HepG2 (cell line): ENCODE measurements at regions not wholly inside any gene's neighbourhood (a gene's known extent, or its start where the extent isn't known, plus 50 kb on each side); places are given as distances from the start of the nearest gene placed in this dataset.

Experiments used
- ATAC-seq: fragments of 200-7000 bp; cut with Tn5 transposase; 3 replicates; pipeline ENCODE4 v1.9.1; 2020; ENCODE audit warnings: mild to moderate bottlenecking, moderate library complexity
- BruUV-seq: library from RNA; stranded (reverse); fragments of 400-500 nt; replicated peaks from 2 replicates; lab custom pipeline; 2021; lab: Mats Ljungman, UMichigan
- CTCF ChIA-PET: fragments of 300-600 bp; formaldehyde crosslinking; extraction: SDS; loops from one replicate; lab custom pipeline; 2021; ENCODE audit warnings: low total read pairs, inconsistent platforms, low intra/inter-chr PET ratio; lab: Yijun Ruan, JAX
- POLR2A ChIA-PET: fragments of 350-600 bp; sonication (Branson Sonifier 250); formaldehyde crosslinking; loops from one replicate; lab custom pipeline; 2020; ENCODE audit warnings: antibody characterized with exemption, inconsistent platforms; lab: Yijun Ruan, JAX
- DNase-seq: peaks from one replicate; pipeline ENCODE4 v3.0.0-alpha.2; 2015; ENCODE audit warnings: low spot score
- FAIRE-seq: peaks from 3 replicates; lab custom pipeline; 2011; peaks lifted over from hg19 to GRCh38; lab: Jason Lieb, UNC
- H2AFZ ChIP-seq: one replicate; pipeline ENCODE4 v1.6.1; 2011; ENCODE audit warnings: low read length, inconsistent platforms
- H3K27ac ChIP-seq: fragments of 300-600 bp; 3 replicates; pipeline ENCODE4 v1.8.0; 2011; ENCODE audit warnings: mixed run types, mild to moderate bottlenecking, mixed read lengths, low read length, inconsistent platforms; ENCODE audit not compliant: insufficient read depth; ENCODE audit errors: extremely low read length
- H3K27me3 ChIP-seq, 2 experiments: fragments of 200-600 bp in 1 of 2; 2 replicates in 1 of 2; 3 replicates in 1 of 2; pipeline versions ENCODE4 v1.6.0 to v1.8.0; 2011; ENCODE audit warnings: low read length in 2 of 2, mild to moderate bottlenecking in 2 of 2, moderate library complexity in 2 of 2, inconsistent platforms in 1 of 2; ENCODE audit not compliant: insufficient read depth in 2 of 2, control insufficient read depth in 1 of 2
- H3K36me3 ChIP-seq, 2 experiments: fragments of 200-600 bp in 1 of 2; replicated peaks in 1 of 2; 2 replicates in 1 of 2; 3 replicates in 1 of 2; pipeline versions ENCODE4 v1.5.1 to v1.8.0; 2011; ENCODE audit warnings: low read length in 2 of 2, inconsistent platforms in 1 of 2; ENCODE audit not compliant: insufficient read depth in 2 of 2, control insufficient read depth in 1 of 2
- H3K4me1 ChIP-seq: 2 replicates; pipeline ENCODE4 v1.5.1; 2012; ENCODE audit warnings: low read length, inconsistent platforms; ENCODE audit not compliant: insufficient read depth
- H3K4me2 ChIP-seq: 2 replicates; pipeline ENCODE4 v1.6.0; 2011; ENCODE audit warnings: low read depth, low read length, inconsistent platforms
- H3K4me3 ChIP-seq, 3 experiments: fragments of 200-600 bp in 1 of 3; sonication (generic), shearing (Covaris generic) in 1 of 3; replicated peaks in 1 of 3; 2 replicates each; pipeline ENCODE4 v1.5.1; 2011 to 2016; ENCODE audit warnings: low read length in 3 of 3, inconsistent platforms in 2 of 3, low read depth in 2 of 3, mild to moderate bottlenecking in 2 of 3, control low read depth in 1 of 3, mixed read lengths in 1 of 3; ENCODE audit not compliant: insufficient read depth in 1 of 3
- H3K79me2 ChIP-seq: one replicate; pipeline ENCODE4 v1.6.1; 2011; ENCODE audit warnings: low read length, inconsistent platforms; ENCODE audit not compliant: insufficient read depth
- H3K9ac ChIP-seq: 2 replicates; pipeline ENCODE4 v1.6.0; 2011; ENCODE audit warnings: mild to moderate bottlenecking, low read depth, low read length, inconsistent platforms; ENCODE audit not compliant: insufficient read depth
- H3K9me3 ChIP-seq: 2 replicates; pipeline ENCODE4 v1.5.1; 2012; ENCODE audit warnings: mild to moderate bottlenecking, low read length
- H4K20me1 ChIP-seq: 2 replicates; pipeline ENCODE4 v1.6.0; 2011; ENCODE audit warnings: inconsistent platforms, mild to moderate bottlenecking, low read length, moderate library complexity; ENCODE audit not compliant: insufficient read depth
- KLF15 ChIP-seq: sonication (generic); formaldehyde crosslinking; IDR thresholded peaks from 2 replicates; pipeline ENCODE4 v1.8.1; 2023; ENCODE audit warnings: borderline replicate concordance, mild to moderate bottlenecking, inconsistent platforms, missing genetic modification reagents, mixed read lengths
- MAFF ChIP-seq: IDR thresholded peaks from 2 replicates; pipeline ENCODE4 v1.6.1; 2011; ENCODE audit warnings: low read depth, low read length, improper control_type of control experiment
- MAFK ChIP-seq, 2 experiments: IDR thresholded peaks in 1 of 2; conservative IDR thresholded peaks in 1 of 2; 2 replicates each; pipeline ENCODE4 v1.6.1; 2011; ENCODE audit warnings: improper control_type of control experiment in 2 of 2, low read length in 2 of 2
- ZIK1 ChIP-seq: sonication (generic); formaldehyde crosslinking; IDR thresholded peaks from 2 replicates; pipeline ENCODE4 v1.5.0; 2020; ENCODE audit warnings: mild to moderate bottlenecking, low read depth, missing genetic modification reagents, borderline replicate concordance
- ZNF3 ChIP-seq: IDR thresholded peaks from 2 replicates; pipeline ENCODE4 v1.7.0; 2017; ENCODE audit warnings: inconsistent platforms
- WGBS: methylation state at CpG from one replicate; pipeline ENCODE4 v1.1.6; 2017; ENCODE audit warnings: low lambda C conversion rate; 5-methylcytosine and 5-hydroxymethylcytosine counted together
- in situ Hi-C: cut with HindIII; loops from 2 replicates; pipeline ENCODE4 v1.10.0; 2017; ENCODE audit warnings: low pct_unique_long_range_greater_than_20kb; ENCODE audit not compliant: extremely low pct_ligation_motif_present
- intact Hi-C: fragments of 100-400 bp; cut with micrococcal nuclease; formaldehyde crosslinking; loops from one replicate; pipeline ENCODE4 v1.10.0; 2022; ENCODE audit not compliant: unreplicated experiment
- TF ChIP-seq, protein P1 (sequence below): sonication (generic); formaldehyde crosslinking; IDR thresholded peaks from 2 replicates; pipeline ENCODE4 v1.5.0; 2020; ENCODE audit warnings: mild to moderate bottlenecking, missing genetic modification reagents, borderline replicate concordance

DNA sequence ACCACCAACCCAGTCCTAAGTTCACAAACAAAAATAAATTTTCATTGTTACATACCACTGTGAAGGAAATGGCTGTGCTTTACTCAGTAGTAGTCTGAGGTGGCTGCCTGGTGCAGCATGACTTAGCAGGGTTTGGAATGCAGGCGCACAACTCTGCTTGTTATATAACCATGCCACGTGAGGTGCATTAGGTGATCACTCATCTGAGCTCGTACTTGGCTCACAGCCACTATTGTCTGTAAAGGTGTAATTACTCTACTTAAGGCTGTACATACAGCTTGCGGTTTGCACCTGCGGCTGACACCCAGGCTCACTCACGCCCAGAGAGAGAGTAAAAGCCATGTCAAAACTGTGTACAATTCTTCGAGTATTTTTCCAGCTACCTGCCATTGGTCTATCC lies 599.4 kb downstream of the LTN1 start (continued):
- TF ChIP-seq, protein P1, sequence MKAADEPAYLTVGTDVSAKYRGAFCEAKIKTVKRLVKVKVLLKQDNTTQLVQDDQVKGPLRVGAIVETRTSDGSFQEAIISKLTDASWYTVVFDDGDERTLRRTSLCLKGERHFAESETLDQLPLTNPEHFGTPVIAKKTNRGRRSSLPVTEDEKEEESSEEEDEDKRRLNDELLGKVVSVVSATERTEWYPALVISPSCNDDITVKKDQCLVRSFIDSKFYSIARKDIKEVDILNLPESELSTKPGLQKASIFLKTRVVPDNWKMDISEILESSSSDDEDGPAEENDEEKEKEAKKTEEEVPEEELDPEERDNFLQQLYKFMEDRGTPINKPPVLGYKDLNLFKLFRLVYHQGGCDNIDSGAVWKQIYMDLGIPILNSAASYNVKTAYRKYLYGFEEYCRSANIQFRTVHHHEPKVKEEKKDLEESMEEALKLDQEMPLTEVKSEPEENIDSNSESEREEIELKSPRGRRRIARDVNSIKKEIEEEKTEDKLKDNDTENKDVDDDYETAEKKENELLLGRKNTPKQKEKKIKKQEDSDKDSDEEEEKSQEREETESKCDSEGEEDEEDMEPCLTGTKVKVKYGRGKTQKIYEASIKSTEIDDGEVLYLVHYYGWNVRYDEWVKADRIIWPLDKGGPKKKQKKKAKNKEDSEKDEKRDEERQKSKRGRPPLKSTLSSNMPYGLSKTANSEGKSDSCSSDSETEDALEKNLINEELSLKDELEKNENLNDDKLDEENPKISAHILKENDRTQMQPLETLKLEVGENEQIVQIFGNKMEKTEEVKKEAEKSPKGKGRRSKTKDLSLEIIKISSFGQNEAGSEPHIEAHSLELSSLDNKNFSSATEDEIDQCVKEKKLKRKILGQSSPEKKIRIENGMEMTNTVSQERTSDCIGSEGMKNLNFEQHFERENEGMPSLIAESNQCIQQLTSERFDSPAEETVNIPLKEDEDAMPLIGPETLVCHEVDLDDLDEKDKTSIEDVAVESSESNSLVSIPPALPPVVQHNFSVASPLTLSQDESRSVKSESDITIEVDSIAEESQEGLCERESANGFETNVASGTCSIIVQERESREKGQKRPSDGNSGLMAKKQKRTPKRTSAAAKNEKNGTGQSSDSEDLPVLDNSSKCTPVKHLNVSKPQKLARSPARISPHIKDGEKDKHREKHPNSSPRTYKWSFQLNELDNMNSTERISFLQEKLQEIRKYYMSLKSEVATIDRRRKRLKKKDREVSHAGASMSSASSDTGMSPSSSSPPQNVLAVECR (CRISPR knock-in tag), result no peak

DNA sequence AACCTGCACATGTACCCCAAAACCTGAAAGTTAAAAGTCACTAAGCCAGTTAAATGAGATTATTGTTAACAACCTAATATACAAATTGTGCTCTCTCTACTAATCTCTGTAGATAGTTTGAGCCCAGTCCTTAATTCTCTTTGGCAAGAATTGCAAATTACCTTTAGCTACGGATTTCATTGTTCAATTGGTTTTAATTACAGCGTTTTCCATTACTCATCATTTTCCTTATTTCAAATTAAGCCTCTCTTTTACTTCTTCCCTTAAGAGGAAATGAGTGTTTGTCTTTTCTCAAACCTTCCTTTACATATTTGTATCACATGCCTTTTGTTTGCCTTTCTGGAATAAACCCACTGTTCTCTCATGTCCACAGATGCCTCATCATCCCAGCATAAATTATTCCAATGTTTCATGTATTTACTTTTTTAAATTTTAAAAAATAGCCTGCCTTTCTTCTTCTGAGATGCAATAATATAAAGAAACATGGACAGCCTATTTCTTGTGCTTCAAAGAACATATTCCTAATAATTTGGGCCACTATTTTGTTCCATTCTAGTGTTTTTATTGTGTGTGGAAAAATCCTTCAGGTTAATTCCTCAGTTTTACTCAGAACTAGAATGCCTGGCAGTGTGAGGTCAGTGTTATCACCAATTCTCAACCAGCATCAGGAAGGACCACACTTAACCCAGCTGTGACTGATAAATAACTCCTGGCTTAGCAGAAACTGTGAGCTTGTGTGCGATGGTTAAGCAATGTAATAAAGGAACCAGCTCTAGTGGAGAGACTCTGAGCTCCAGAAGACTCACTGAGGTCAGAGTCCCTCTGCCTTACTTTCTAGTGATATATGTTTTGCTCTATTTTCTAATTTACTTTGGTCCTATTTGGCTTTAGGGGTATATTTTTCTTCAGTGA lies 600.5 kb downstream of the LTN1 start:
- no peak overlapping the region for H3K4me2 ChIP-seq
- H3K27me3 ChIP-seq, result no peaks in the 10 kb centered on the region
- DNase-seq (no peak), FAIRE-seq (no peak), ATAC-seq (no peak)
- no peaks in the 10 kb centered on the region for H3K36me3 ChIP-seq
- WGBS, result 7% methylated on average over 3 of the region's 3 CpGs
- H3K27ac ChIP-seq, result no peak overlapping the region
- no peak overlapping the region for H3K9ac ChIP-seq
- no TSS peak for BruUV-seq
- POLR2A ChIA-PET, result no interaction called here
- H3K4me3 ChIP-seq, result no peak overlapping the region
- in situ Hi-C loops (no loop called here), intact Hi-C loops (no loop called here)
- H4K20me1 ChIP-seq, result no peaks in the 10 kb centered on the region
- H2AFZ ChIP-seq, result no peak overlapping the region
- H3K79me2 ChIP-seq, result no peaks in the 10 kb centered on the region
- H3K9me3 ChIP-seq, result peaks cover 99% of the 10 kb centered on the region
- CTCF ChIA-PET, result no interaction called here
- TF ChIP-seq ZNF3 (CRISPR knock-in tag), result no peak
- peak; percentile 75 for TF ChIP-seq MAFF
- no peak for TF ChIP-seq ZIK1
- peak; percentile 51 to 78 for TF ChIP-seq MAFK (conservative IDR thresholded peaks at IDR 0.05 in 1 of 2, IDR thresholded peaks at IDR 0.05 in 1 of 2; ENCODE audit: low read length in 2 of 2)
- TF ChIP-seq KLF15 (CRISPR knock-in tag), result no peak
- H3K4me1 ChIP-seq, result no peaks in the 10 kb centered on the region
